GM21619 (cell line): ENCODE measurements at regions not wholly inside any gene's neighbourhood (a gene's known extent, or its start where the extent isn't known, plus 50 kb on each side); places are given as distances from the start of the nearest gene placed in this dataset.
A peak's percentile ranks its signal among the peaks of the same experiment; 100 is the strongest.

Source experiments
- ATAC-seq: cut with Tn5 transposase; IDR thresholded peaks from one replicate; pipeline ENCODE4 v1.9.1; 2021; ENCODE audit not compliant: unreplicated experiment

- ATAC-seq = no peak
These were observed 55.5 kb downstream of the GSPT2 start for GRCh38 chrX:51798701-51799100.

- ATAC-seq = peak; percentile 93
These were observed 59.9 kb downstream of the GSPT2 start for GRCh38 chrX:51802917-51803688.

GRCh38 chrX:51803833-51804232 is 60.6 kb downstream of the GSPT2 start:
- no peak for ATAC-seq

GRCh38 chrX:51804741-51805140 is 61.5 kb downstream of the GSPT2 start:
- no peak for ATAC-seq

DNA sequence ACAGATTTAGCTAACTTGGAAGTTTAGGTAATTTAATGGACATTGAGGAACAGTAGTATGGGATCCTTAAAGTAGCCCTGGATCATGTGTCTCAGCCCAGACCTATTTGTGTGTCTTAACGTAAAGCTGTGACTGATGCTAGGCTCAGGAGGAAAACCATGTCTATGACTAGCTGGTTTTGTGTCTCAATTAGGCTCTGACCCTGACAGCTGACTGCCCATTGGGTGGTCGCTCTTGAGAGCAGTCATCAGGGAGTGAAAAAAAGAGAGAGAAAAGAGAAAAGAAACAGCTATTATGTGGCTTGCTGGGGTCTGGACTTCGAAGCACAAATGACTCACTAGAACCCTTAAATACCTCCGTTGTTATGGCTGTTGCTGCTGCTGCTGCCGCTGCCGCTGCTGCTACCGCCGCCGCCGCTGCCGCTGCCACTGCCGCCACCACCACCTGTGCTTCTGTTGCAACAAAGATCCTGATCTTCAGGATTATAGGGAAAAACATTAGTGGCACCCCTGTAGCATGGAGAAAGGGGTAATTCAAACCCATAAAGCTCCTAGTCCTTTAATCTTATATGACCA is 70.7 kb downstream of the GSPT2 start:
- ATAC-seq = no peak

- no peak for ATAC-seq
These were observed 69.4 kb upstream of the MAGED1 start for GRCh38 chrX:51824061-51824460.

GRCh38 chrX:51825436-51825835 is 68.0 kb upstream of the MAGED1 start:
- no peak for ATAC-seq

DNA sequence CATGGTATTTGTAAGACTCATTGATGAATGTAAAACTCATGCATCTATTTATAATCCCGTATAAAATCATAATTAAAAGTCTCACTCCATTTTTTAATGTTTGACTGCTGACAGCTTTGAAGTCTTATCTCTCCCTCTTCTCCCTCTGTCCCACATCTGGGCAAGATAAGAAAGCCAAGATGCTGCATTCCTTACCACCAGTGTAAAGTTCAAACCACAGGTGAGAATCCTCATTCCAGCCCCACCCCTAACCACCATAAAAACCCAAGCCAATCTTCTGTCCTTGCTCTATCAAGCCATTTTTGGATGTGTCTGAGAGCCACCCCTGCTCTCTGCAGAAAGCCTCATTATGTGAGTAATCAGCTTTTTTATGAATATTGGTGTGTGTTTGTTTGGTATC is 59.3 kb upstream of the MAGED1 start:
- no peak for ATAC-seq

DNA sequence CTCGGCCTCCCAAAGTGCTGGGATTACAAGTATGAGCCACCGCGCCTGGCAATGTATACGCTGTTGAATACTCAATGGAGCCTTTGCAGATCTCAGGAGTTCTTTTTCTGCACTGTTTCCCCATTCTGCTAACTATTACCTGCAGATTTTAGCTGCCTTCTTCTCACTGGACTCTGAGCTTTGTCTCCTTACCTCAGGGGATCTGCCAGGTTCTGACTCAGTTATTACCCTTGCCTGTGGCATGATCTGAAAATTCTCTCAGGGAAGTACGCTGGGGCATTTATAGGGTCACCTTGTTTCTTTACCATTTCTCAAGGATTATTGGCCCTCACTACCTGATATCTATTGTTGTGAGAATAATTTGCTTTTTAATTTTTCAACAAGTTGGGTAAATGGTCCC is 56.6 kb upstream of the MAGED1 start:
- ATAC-seq = no peak

DNA sequence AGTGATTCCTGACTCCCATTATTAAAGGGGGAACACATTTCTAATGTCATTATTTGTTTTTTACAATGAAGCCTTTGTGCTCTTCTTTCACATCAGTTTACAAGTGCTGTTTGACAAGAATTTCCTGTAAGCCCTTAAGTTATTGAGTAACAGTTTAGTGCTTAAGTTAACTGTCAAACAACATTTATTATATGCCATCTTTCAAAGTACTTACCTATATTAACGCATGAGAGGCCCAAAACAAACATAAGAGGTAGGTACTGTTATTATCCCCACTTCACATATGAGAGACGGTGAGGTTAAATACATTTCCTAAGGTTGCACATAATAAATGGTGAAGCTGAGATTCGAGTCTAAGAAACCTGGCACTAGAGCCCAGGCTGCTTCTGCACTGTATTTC is 56.0 kb upstream of the MAGED1 start:
- ATAC-seq = no peak

DNA sequence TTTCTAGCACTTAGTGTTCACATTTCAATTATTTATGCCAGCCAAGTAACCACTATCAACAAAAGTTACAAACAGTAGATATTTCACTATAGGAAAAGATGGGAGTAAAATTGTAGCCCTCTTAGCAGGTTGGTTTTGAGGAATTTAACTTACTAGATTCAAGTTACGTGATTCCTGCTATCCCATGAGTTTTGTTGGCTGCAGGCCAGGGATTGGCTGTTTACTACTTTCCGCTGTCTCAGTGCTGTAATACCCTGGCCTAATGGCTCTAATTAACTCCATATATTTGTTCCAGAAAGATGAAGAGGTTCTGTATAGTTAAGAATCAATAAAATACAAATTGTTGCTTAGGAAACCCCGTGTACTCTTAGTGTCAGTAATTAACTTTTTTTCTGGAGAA is 55.5 kb upstream of the MAGED1 start:
- ATAC-seq = no peak
